BLaER1 treated with 17β-estradiol and CSF1 and Interleukin-3, amounts not matched to agents 10 nM and 100 nM (cell line): ENCODE measurements at regions not wholly inside any gene's neighbourhood (a gene's known extent, or its start where the extent isn't known, plus 50 kb on each side); places are given as distances from the start of the nearest gene placed in this dataset.
"Not testable (repeated sequence)": the region's sequence is repeated elsewhere in the genome, so short reads cannot be mapped to it uniquely, and the experiment has no call there.

Experiments
- H3K27ac ChIP-seq, 11 experiments: shearing (Covaris generic); formaldehyde crosslinking; 2 replicates each; pipeline ENCODE4 v1.8.1; 2022
- H3K27me3 ChIP-seq, 11 experiments: shearing (Covaris generic); formaldehyde crosslinking; 2 replicates each; pipeline ENCODE4 v1.8.1; 2022
- H3K36me3 ChIP-seq, 11 experiments: shearing (Covaris generic); formaldehyde crosslinking; 2 replicates each; pipeline ENCODE4 v1.8.1; 2022
- H3K4me1 ChIP-seq, 10 experiments: shearing (Covaris generic); formaldehyde crosslinking; 2 replicates each; pipeline ENCODE4 v1.8.1; 2022
- H3K4me2 ChIP-seq, 11 experiments: shearing (Covaris generic); formaldehyde crosslinking; 2 replicates each; pipeline ENCODE4 v1.8.1; 2022
- H3K4me3 ChIP-seq, 10 experiments: shearing (Covaris generic); formaldehyde crosslinking; 2 replicates each; pipeline ENCODE4 v1.8.1; 2022
- H3K9ac ChIP-seq, 11 experiments: shearing (Covaris generic); formaldehyde crosslinking; 2 replicates each; pipeline ENCODE4 v1.8.1; 2022
- H3K9me3 ChIP-seq, 11 experiments: shearing (Covaris generic); formaldehyde crosslinking; replicated peaks in 1 of 11; 2 replicates each; pipeline ENCODE4 v1.8.1; 2022
- H4K20me1 ChIP-seq, 11 experiments: shearing (Covaris generic); formaldehyde crosslinking; 2 replicates each; pipeline ENCODE4 v1.8.1; 2022

DNA sequence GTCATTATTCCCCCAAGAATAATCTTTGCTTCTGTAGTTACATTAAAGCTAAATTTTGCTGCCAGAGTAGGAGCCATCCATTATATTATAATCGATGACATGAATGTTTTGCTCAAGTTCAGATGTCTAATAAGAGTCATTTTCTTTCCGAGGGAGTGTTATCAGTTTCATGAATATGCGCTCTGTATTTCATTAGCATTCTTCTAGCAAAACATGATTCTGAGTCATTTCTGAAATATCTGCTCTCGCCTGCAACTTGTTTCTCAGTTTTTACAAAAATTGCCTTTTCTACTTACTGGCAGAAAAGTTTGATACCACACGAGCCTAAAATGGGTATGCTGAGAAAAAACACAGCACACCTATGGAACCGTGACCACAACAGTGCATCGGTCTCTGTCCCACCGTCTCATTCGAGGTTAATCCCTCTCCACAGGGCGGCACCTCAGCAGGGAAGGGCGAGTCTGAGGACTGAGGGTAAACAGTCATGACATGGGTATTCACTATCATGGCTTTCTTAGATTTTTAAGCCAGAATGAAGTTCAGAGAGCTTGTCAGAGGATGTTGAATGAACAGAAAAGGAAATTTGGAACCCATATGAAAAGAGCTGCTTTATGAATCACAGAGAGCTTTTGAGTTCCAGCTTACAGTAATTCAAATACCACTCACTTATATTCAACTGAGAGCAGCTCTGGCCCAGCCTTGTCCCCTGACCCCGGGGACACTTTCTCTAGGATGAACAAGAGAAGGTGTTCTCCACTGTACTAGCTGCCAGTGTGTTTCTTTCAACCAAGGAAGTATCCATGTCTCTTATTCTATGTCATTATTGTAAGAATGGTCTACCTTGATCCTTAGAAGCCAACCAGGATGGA is 303.6 kb upstream of the PLGLB1 start:
- not testable (repeated sequence) for H3K27me3 ChIP-seq, H4K20me1 ChIP-seq, H3K9ac ChIP-seq, H3K27ac ChIP-seq, H3K4me1 ChIP-seq, H3K36me3 ChIP-seq, H3K4me3 ChIP-seq, H3K4me2 ChIP-seq, H3K9me3 ChIP-seq

DNA sequence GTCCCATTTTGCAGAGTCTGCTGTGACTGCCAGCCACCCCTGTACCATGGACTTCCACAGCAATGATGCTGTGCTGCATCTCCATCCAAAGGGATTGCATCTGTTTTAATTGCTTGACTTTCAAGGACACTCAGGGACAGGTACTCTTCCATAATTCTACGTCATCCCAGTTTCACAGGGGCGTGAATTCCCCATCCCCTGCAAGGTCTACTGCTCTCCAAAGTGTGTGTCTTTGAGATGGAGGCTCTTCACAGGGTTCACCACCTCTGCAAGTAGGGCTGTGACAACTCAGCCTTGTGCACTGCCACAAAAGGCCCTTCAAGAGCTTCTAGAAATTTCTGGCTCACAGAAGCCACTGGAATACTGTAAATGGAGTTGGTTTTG is 304.3 kb upstream of the PLGLB1 start:
- not testable (repeated sequence) for H3K9me3 ChIP-seq, H3K27me3 ChIP-seq, H3K4me2 ChIP-seq, H3K4me3 ChIP-seq, H3K27ac ChIP-seq, H3K4me1 ChIP-seq, H3K9ac ChIP-seq, H3K36me3 ChIP-seq, H4K20me1 ChIP-seq

DNA sequence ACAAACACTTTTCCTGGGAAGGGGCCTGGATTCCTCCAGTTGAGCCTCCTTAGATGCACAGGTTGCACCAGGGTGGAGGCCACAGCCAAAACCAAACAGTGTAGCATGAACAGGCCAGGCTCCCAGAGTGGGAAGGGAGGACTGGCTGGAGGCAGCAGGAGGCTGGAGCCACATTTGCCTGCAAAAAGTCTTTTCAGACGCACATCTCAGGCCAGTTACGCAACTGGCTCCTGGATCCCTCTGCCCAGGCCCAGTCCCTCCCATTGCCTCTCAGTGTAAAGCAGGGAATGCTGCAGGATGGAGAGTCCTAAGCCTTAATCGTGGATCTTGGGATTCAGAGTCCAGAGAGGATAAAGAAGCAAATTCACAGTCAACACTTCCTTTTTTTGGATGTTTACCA is 305.1 kb upstream of the PLGLB1 start:
- not testable (repeated sequence) for H3K9ac ChIP-seq, H3K4me1 ChIP-seq, H3K27me3 ChIP-seq, H3K4me3 ChIP-seq, H3K27ac ChIP-seq, H3K4me2 ChIP-seq, H3K36me3 ChIP-seq, H4K20me1 ChIP-seq, H3K9me3 ChIP-seq

DNA sequence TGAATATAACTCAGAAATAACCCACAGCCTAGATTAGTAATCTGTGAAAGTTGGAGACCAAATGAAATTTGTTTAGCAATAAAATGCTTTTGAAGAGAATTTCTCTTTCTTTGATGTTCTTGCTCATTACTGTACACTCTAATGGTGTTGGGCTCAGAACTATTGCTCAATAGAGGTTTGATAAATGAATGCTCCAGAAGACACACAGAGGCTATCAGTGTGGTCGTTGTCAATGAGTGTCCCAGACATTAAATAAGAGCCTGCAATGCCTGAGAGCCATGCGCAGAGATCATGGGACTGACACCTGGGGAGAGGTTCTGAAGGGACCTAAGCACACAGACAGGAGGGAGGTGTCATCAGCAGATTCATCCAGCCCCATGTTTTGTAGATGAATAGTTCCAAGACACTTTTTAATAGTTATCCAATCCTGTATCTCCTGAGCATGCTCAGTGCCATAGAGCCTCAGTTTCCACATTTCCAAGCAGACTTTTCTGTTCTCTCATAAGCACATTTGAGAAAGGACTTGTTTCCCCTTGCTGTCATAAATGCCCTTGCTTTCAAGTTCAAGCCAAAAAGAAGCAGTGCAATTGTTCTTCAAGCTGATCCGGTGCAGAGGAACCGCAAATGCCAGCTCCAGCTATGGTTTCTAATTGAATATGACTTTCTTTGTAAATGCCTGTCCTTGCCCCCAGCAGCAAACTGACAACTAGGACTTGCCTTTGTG is 306.2 kb upstream of the PLGLB1 start:
- H3K4me1 ChIP-seq, H3K36me3 ChIP-seq, H3K27me3 ChIP-seq, H3K9ac ChIP-seq, H4K20me1 ChIP-seq, H3K4me2 ChIP-seq, H3K27ac ChIP-seq, H3K4me3 ChIP-seq, H3K9me3 ChIP-seq: not testable (repeated sequence)

DNA sequence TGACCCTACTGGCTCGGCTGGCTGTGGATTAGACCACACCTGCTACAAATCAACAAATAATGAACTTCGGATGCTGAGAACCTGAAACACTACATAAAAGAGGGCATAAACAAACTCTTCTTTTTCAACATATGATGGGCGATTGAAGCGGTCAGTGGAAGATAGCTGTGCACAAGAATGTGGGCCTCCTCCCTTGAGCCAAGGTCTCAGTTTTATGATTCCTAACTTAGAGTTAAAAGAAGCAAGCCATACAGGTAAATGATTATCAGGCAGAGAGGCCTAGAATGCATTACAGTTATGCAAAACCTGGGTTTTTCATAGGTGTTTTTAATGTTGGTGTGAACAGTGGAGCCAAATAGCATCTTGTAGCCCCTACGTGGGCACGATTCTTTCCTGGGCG is 307.9 kb upstream of the PLGLB1 start:
- H4K20me1 ChIP-seq, H3K27me3 ChIP-seq, H3K4me1 ChIP-seq, H3K9me3 ChIP-seq, H3K4me3 ChIP-seq, H3K9ac ChIP-seq, H3K36me3 ChIP-seq, H3K4me2 ChIP-seq, H3K27ac ChIP-seq: not testable (repeated sequence)

DNA sequence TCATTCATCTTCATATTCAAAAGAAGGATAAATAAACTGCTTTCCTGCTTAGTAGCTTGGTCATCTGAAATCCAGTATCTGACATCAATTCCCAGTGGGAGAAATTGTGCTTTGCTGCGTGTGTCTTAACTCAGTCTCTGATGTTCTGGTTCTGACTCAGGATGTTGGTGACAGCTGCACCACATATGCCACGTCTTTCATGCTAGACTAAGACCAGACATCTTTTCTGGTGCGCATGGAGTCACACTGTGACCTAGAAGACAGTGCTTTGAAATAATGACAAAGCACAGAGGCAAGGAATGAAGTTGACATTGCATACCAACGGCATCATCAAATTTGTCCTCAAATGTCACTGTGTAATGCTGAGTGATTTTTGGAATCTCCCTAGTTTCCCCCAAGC is 308.8 kb upstream of the PLGLB1 start:
- H3K4me3 ChIP-seq, H4K20me1 ChIP-seq, H3K9me3 ChIP-seq, H3K4me2 ChIP-seq, H3K27ac ChIP-seq, H3K36me3 ChIP-seq, H3K4me1 ChIP-seq, H3K9ac ChIP-seq, H3K27me3 ChIP-seq: not testable (repeated sequence)

DNA sequence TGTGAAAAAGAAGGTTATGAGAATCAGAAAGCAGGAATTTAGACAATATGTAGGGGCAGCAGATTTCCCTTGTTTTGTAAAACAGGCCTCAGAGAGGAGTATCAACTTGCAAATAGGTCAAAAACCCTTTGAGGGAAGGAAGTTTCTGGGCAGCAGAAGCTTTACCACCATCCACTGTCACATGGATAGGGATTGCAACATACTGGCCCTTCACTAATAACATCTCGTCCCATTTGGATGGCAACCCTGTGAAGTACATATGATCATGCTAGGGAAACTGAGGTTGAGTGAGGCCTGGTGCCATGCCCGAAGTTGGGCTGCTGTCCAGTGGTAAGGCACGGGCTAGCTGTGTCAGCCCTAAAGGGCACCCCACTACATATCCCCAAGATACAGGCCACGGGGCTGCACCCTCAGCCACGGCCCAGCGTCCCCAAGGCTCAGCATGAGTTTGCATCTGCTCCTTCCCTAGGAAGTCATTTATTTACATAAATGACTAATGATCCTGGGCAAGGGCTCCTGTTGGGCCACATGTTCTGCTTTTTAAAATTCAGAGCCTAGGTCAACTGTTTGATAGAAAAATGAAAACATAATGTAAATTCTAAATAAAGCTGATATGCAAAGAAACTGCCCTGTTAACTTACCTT is 310.4 kb upstream of the PLGLB1 start:
- H3K27me3 ChIP-seq, H3K4me2 ChIP-seq, H3K4me1 ChIP-seq: not testable (repeated sequence)

DNA sequence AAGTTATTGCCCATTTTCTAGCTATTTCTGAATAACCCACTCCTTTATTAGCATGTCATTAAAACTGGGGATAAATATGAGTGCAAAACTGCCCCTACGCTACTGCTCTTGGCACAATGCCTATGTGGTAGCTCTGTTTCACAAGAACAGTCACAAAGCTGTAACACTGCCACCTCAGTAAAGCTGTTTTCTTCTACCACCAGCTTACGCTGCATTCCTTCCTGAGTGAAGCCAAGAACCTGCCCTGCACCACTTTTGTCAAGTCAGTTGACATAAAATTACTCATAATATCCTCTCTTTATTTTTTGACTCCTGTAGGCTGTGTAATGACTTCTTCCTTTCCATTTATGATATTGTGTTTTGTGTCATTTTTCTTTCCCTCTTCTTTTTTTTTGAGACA is 313.2 kb upstream of the PLGLB1 start:
- H3K4me2 ChIP-seq, H3K36me3 ChIP-seq, H3K27ac ChIP-seq, H3K27me3 ChIP-seq, H3K4me3 ChIP-seq, H3K9ac ChIP-seq, H3K9me3 ChIP-seq, H3K4me1 ChIP-seq, H4K20me1 ChIP-seq: not testable (repeated sequence)

More for the DNA sequence above, 310.4 kb upstream of the PLGLB1 start:
- H3K36me3 ChIP-seq, H3K4me3 ChIP-seq, H3K9me3 ChIP-seq, H3K9ac ChIP-seq, H4K20me1 ChIP-seq: not testable (repeated sequence)
- H3K27ac ChIP-seq: peak overlapping the region in 1 of 11 experiments; percentile 35; a peak in 1 of 22 replicates

DNA sequence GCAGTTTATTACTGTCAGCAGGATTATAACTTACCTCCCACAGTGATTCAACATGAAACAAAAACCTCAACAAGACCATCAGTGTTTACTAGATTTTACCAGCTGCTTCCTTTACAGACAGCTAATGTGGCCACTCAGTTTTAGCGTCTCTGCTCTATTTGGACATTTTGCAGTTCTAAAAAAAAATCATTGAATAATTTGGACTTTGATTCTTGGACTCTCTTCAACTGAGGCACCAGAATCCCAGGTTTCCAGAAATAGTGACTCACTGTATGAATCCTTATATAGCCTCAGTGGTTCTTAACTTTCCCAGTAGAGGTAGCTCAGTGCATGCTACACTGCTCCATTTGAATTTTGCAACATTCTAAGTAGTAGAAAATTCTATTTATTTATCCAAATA is 317.4 kb upstream of the PLGLB1 start:
- not testable (repeated sequence) for H3K27me3 ChIP-seq, H3K4me3 ChIP-seq, H3K27ac ChIP-seq, H3K4me2 ChIP-seq, H3K9ac ChIP-seq, H3K4me1 ChIP-seq, H3K36me3 ChIP-seq, H4K20me1 ChIP-seq, H3K9me3 ChIP-seq

DNA sequence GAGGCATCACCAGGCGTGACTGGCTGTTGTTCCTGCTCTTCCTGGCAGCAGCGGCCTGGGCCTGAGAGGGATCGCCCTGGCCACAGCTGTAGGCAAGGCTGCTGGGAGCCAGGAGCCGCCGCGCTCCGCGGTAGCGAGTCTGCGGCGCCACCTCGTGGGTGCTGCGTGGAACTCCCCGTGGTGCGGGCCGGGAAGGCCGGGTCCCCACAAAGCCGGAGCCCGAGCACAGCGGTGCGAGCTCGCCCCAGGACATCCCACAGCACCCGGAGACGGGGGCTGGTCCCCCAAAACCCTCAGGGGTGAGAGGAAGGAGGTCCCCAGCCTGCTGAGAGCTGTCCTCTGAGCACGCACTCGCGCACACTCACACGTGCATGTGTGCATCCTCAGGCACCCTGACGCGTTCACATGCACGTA is 320.0 kb upstream of the PLGLB1 start:
- H4K20me1 ChIP-seq: not testable (repeated sequence)

DNA sequence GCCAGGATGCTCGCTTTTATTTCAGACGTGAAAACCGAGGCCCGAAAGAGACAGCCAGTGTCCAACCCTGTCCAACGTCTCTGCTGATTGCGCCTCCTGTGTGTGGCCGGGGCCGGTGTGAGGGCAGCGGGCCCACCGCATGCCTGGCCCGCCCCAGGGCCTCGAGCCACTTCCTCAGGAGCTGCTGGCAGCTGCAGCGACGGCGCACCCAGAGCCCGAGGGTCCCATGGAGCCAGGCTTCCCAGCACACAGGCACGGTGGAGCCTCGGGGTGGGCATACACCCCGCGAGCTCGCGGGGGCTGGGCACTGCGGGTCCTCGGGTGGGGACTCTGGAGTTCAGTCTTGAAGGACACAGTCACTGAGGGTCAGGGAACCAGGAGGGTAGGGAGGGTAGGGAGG is 320.5 kb upstream of the PLGLB1 start:
- H3K4me3 ChIP-seq, H3K36me3 ChIP-seq, H3K9me3 ChIP-seq, H3K9ac ChIP-seq, H4K20me1 ChIP-seq, H3K4me2 ChIP-seq, H3K27ac ChIP-seq, H3K4me1 ChIP-seq, H3K27me3 ChIP-seq: not testable (repeated sequence)

More for the DNA sequence above, 320.0 kb upstream of the PLGLB1 start:
- not testable (repeated sequence) for H3K27me3 ChIP-seq, H3K9ac ChIP-seq, H3K4me2 ChIP-seq, H3K36me3 ChIP-seq, H3K4me3 ChIP-seq, H3K27ac ChIP-seq, H3K9me3 ChIP-seq, H3K4me1 ChIP-seq

DNA sequence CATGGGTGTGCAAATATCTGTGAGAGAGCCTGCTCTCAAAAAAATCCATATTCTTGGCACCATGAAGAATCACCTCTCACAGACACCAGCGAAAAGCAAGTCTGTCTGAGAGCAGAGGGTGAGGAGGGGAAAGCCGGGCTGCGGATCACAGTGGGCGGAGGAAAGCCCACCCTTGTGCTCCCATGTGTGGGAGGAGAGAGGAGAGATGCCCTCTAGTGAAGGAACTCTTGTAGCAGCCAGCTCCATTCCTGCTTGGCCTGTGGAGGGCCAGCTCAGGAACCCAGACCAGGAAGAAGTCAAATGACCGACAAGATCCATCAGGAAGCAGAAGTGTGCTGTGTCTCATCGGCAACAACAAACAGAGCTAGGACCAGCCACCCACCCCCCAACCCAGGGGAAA is 321.7 kb upstream of the PLGLB1 start:
- H3K27me3 ChIP-seq, H3K4me3 ChIP-seq, H3K9ac ChIP-seq, H3K9me3 ChIP-seq, H3K4me1 ChIP-seq, H3K27ac ChIP-seq, H3K4me2 ChIP-seq, H4K20me1 ChIP-seq, H3K36me3 ChIP-seq: not testable (repeated sequence)

DNA sequence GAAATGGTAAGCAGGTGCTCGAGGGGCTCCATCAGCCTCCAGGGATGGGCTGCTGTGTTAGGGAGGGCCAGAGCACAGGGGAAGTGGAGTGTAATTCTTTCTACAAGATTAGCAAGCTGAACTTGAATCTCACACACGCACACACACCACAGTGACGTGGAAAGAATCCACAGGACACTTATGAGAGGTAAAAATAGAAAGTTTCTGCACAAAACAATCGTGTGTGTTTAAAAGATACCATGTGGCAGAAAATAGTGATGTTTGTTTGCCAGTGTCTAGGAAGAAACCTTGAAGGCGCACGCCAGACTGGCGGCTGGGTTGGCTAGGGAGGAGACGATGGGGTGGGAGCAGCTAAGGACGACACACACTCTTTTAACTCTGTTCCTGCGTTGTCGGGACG is 323.6 kb upstream of the PLGLB1 start:
- not testable (repeated sequence) for H3K9ac ChIP-seq, H3K4me2 ChIP-seq, H3K36me3 ChIP-seq, H3K27me3 ChIP-seq, H4K20me1 ChIP-seq, H3K27ac ChIP-seq, H3K9me3 ChIP-seq, H3K4me1 ChIP-seq, H3K4me3 ChIP-seq

DNA sequence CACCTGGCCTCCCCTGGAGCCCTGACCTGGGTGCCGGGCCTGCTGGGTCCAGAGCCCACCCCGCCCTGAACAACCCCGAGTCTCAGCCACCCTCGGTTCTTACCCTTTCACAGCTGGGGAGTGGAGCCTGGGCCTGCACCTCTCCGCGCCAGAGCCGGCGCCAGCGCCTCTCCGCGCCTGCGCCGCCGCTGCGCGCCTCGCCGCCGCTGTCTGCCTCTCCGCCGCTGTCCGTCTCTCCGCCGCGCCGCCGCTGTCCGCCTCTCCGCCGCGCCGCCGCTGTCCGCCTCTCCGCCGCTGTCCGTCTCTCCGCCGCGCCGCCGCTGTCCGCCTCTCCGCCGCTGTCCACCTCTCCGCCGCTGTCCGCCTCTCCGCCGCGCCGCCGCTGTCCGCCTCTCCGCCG is 326.9 kb upstream of the PLGLB1 start:
- H3K9me3 ChIP-seq, H3K4me3 ChIP-seq, H4K20me1 ChIP-seq, H3K36me3 ChIP-seq, H3K9ac ChIP-seq, H3K4me1 ChIP-seq, H3K4me2 ChIP-seq, H3K27me3 ChIP-seq, H3K27ac ChIP-seq: not testable (repeated sequence)
